OCI-LY7 (cell line): ENCODE measurements at regions not wholly inside any gene's neighbourhood (a gene's known extent, or its start where the extent isn't known, plus 50 kb on each side); places are given as distances from the start of the nearest gene placed in this dataset.

Experiments used
- BruUV-seq: library from RNA; stranded (reverse); fragments of 400-500 nt; replicated peaks from 2 replicates; lab custom pipeline; 2021; lab: Mats Ljungman, UMichigan
- CTCF ChIA-PET: fragments of 300-600 bp; sonication (Branson Sonifier 250); formaldehyde crosslinking; loops from one replicate; lab custom pipeline; 2022; ENCODE audit warnings: antibody characterized with exemption; ENCODE audit not compliant: unreplicated experiment; lab: Charles Lee
- POLR2A ChIA-PET: fragments of 300-600 bp; sonication (Branson Sonifier 250); formaldehyde crosslinking; loops from one replicate; lab custom pipeline; 2022; ENCODE audit warnings: antibody characterized with exemption; lab: Charles Lee
- DNase-seq: peaks from one replicate; pipeline ENCODE4 v3.0.0-alpha.2; 2015; ENCODE audit warnings: low spot score
- H2AFZ ChIP-seq: fragments of 200-600 bp; sonication (generic), shearing (Covaris generic); 2 replicates; pipeline ENCODE4 v1.6.1; 2014; ENCODE audit warnings: mild to moderate bottlenecking, antibody characterized with exemption, low read length, moderate library complexity
- H3K27ac ChIP-seq: fragments of 200-600 bp; sonication (generic); 2 replicates; pipeline ENCODE4 v1.5.1; 2014; ENCODE audit warnings: mixed run types, low read depth, mild to moderate bottlenecking, moderate library complexity, low read length, inconsistent platforms; ENCODE audit not compliant: poor library complexity, severe bottlenecking
- H3K36me3 ChIP-seq: fragments of 200-600 bp; sonication (generic); 2 replicates; pipeline ENCODE4 v1.6.1; 2014; ENCODE audit warnings: mild to moderate bottlenecking, antibody characterized with exemption, low read length, moderate library complexity, mixed read lengths; ENCODE audit not compliant: insufficient read depth
- H3K4me1 ChIP-seq: fragments of 200-600 bp; sonication (generic); 2 replicates; pipeline ENCODE4 v1.5.1; 2014; ENCODE audit warnings: mild to moderate bottlenecking, low read length; ENCODE audit not compliant: insufficient read depth, poor library complexity, severe bottlenecking
- H3K4me2 ChIP-seq: fragments of 200-600 bp; sonication (generic); 2 replicates; pipeline ENCODE4 v1.6.1; 2014; ENCODE audit warnings: mild to moderate bottlenecking, low read length
- H3K4me3 ChIP-seq: fragments of 200-600 bp; sonication (generic); 2 replicates; pipeline ENCODE4 v1.5.1; 2014; ENCODE audit warnings: mild to moderate bottlenecking, low read depth, low read length; ENCODE audit not compliant: poor library complexity, severe bottlenecking
- H3K79me2 ChIP-seq: fragments of 200-600 bp; sonication (generic); 2 replicates; pipeline ENCODE4 v1.6.1; 2016; ENCODE audit warnings: low read depth, mild to moderate bottlenecking, low read length, moderate library complexity, mixed read lengths; ENCODE audit not compliant: insufficient read depth
- H3K9me2 ChIP-seq: fragments of 200-600 bp; sonication (generic); 2 replicates; pipeline ENCODE4 v1.6.1; 2016; ENCODE audit warnings: mild to moderate bottlenecking, low read length, mixed read lengths; ENCODE audit not compliant: insufficient read depth
- H3K9me3 ChIP-seq: fragments of 200-600 bp; sonication (generic); 2 replicates; pipeline ENCODE4 v1.6.1; 2014; ENCODE audit warnings: mild to moderate bottlenecking, mixed run types, low read length, mixed read lengths
- H4K20me1 ChIP-seq: fragments of 200-600 bp; sonication (generic); 2 replicates; pipeline ENCODE4 v1.6.1; 2014; ENCODE audit warnings: mild to moderate bottlenecking, antibody characterized with exemption, low read length, moderate library complexity, mixed read lengths; ENCODE audit not compliant: insufficient read depth
- CTCF ChIP-seq: fragments of 200-600 bp; sonication (generic); conservative IDR thresholded peaks from 2 replicates; pipeline ENCODE4 v1.5.1; 2014; ENCODE audit warnings: mild to moderate bottlenecking, antibody characterized with exemption, low read length, moderate library complexity, mixed read lengths
- EZH2phosphoT487 ChIP-seq: fragments of 200-600 bp; sonication (generic); IDR thresholded peaks from 2 replicates; pipeline ENCODE4 v1.6.1; 2018; ENCODE audit warnings: low read depth, borderline replicate concordance, mild to moderate bottlenecking, mixed run types, antibody characterized with exemption, low read length, moderate library complexity, mixed read lengths
- intact Hi-C: fragments of 100-400 bp; cut with micrococcal nuclease; formaldehyde crosslinking; loops from one replicate; pipeline ENCODE4 v1.10.0; 2022; ENCODE audit not compliant: unreplicated experiment

DNA sequence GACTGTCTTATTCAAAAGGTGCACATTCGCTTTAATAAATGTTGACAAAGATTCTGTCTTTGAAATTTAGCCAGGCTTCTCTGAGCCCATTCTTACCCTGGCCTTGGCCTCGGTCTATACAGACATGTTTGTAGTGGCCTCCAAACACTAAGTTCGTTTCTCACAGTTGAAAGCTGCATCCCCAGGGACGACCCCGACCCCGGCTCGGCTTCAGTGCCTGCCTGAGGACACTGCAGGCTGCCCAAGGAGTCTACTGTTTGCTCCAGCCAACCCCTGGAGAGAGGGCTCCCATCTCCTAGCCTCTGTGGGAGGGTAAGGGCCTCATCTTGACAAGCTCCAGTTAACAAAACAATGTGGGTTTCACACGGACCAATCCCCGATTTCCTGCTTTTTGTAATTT, 390.6 kb upstream of the ZFP42 start:
- ChIA-PET CTCF (no interaction called here), POLR2A (interaction anchor here (0.7 kb wide), 1 partner anchor 1725 kb away, joined by 3 read pairs; no protein-coding TSS in a partner anchor)
- intact Hi-C loops = loop anchor here (5.0 kb wide), 1 partner anchor 1597 kb away; no protein-coding TSS in a partner anchor
- Histone ChIP-seq H3K9me2 (no peaks in the 10 kb centered on the region), H3K79me2 (no peaks in the 10 kb centered on the region), H3K4me2 (no peak overlapping the region), H3K4me1 (no peaks in the 10 kb centered on the region), H2AFZ (no peak overlapping the region), H3K27ac (no peak overlapping the region), H3K36me3 (no peaks in the 10 kb centered on the region), H4K20me1 (no peaks in the 10 kb centered on the region), H3K4me3 (no peak overlapping the region), H3K9me3 (no peaks in the 10 kb centered on the region)
- BruUV-seq = no TSS peak
- DNase-seq = no peak
- no peak for TF ChIP-seq CTCF
- TF ChIP-seq EZH2phosphoT487 = no peak

- H3K4me2 ChIP-seq = no peak overlapping the region
- DNase-seq = peak; percentile 49
- POLR2A ChIA-PET = no interaction called here
- H3K9me3 ChIP-seq = no peaks in the 10 kb centered on the region
- no peak for TF ChIP-seq EZH2phosphoT487
- peak; percentile 96 for TF ChIP-seq CTCF
- H3K36me3 ChIP-seq = no peaks in the 10 kb centered on the region
- no TSS peak for BruUV-seq
- H3K9me2 ChIP-seq = no peaks in the 10 kb centered on the region
- intact Hi-C loops = loop anchor here (5.0 kb wide), 1 partner anchor 1596 kb away; no protein-coding TSS in a partner anchor
- no peak overlapping the region for H2AFZ ChIP-seq
- H3K79me2 ChIP-seq = no peaks in the 10 kb centered on the region
- CTCF ChIA-PET = no interaction called here
- H3K4me3 ChIP-seq = no peak overlapping the region
- H4K20me1 ChIP-seq = no peaks in the 10 kb centered on the region
- H3K4me1 ChIP-seq = no peaks in the 10 kb centered on the region
- no peak overlapping the region for H3K27ac ChIP-seq
Measured at GRCh38 chr4:187606581-187606980, 389.0 kb upstream of the ZFP42 start.

DNA sequence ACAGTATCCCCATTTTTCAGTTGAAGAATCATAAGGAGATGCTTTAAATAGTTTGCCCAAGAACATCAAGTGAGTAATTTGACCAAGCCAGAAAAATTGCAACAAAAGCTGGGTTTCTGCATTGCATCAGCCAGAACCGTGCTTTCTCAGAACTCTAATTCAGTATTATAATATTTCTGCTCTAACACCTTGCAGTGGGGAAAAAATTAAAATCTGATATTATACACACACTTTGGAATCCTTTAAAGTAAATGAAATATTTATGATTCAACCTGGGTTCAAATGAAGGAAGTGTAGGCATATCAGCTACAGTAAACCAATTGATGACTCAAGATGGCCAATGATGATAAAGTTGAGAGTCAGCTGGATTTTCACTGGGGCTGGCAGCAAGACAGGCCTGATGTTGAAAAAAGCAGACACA, 387.6 kb upstream of the ZFP42 start:
- no TSS peak for BruUV-seq
- DNase-seq = no peak
- CTCF ChIA-PET = no interaction called here
- Histone ChIP-seq H3K9me3 (no peaks in the 10 kb centered on the region), H3K79me2 (no peaks in the 10 kb centered on the region), H3K36me3 (no peaks in the 10 kb centered on the region), H2AFZ (no peak overlapping the region), H3K4me1 (no peaks in the 10 kb centered on the region), H4K20me1 (no peaks in the 10 kb centered on the region), H3K27ac (no peak overlapping the region), H3K4me2 (no peak overlapping the region), H3K9me2 (no peaks in the 10 kb centered on the region), H3K4me3 (no peak overlapping the region)
- intact Hi-C loops = loop anchor here (5.0 kb wide), 1 partner anchor 1594 kb away; no protein-coding TSS in a partner anchor
- TF ChIP-seq EZH2phosphoT487 (no peak), CTCF (no peak)
- POLR2A ChIA-PET = interaction anchor here (0.6 kb wide), 1 partner anchor 11 kb away, joined by 3 read pairs; no protein-coding TSS in a partner anchor
